ENCODE measurements at regions not wholly inside any gene's neighbourhood (a gene's known extent, or its start where the extent isn't known, plus 50 kb on each side); places are given as distances from the start of the nearest gene placed in this dataset.

DNA sequence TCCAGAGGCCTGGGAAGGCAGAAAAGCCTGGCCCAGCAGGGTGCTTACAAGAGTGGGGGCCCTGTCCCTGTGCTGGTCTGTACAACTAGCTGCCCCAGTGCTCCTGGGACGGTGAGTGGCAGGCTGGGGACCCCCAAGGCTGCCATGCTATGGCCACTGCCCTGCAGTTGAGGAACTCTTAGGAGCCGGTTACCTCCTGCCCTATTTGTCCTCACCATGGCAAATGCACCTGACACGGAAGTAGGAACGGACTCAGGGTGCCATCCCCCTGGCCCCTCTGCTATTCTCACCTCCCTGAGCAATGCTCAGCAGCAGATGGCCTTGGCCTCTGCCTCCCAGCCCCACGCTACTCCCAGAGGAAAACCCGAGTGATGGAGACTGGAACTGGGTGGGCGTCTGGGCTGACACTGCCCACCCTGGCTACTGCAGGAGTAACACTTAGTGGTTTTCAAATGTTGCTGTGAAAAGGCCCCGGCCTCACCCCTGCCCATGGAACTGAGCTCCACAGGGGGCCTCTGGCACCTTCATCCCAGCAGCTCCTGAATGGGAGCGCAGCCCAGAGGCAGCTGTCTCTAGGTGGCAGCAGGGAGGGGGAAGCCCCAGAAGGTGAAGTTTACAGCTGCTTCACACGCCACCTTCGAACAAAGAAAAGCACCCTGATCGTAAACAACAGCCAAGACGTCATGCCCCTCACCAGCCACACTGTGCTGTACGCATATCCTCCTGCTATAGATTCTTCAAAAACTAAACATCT, 105.3 kb downstream of the CTTN start:
- no peak for TF ChIP-seq JUND (IDR thresholded peaks at IDR 0.05; ENCODE audit: low read depth)
- peak; percentile 52 to 59 for DNase-seq (ENCODE audit: low read depth in 1 of 2, low spot score in 1 of 2)
- in situ Hi-C loops (cut with HindIII; ENCODE audit: low pct_unique_long_range_greater_than_20kb, low sequenced_read_pairs): no loop called here

- DNase-seq (ENCODE audit: low read depth in 1 of 2, low spot score in 1 of 2): no peak
- in situ Hi-C loops (cut with HindIII; ENCODE audit: low pct_unique_long_range_greater_than_20kb, low sequenced_read_pairs): no loop called here
- no peak for TF ChIP-seq JUND (IDR thresholded peaks at IDR 0.05; ENCODE audit: low read depth)
Measured at GRCh38 chr11:70504246-70505020, 106.1 kb downstream of the CTTN start.

GRCh38 chr11:70505331-70505731, 107.0 kb downstream of the CTTN start:
- TF ChIP-seq JUND (IDR thresholded peaks at IDR 0.05; ENCODE audit: low read depth): no peak
- no peak for DNase-seq (ENCODE audit: low read depth in 1 of 2, low spot score in 1 of 2)
- in situ Hi-C loops (cut with HindIII; ENCODE audit: low pct_unique_long_range_greater_than_20kb, low sequenced_read_pairs): no loop called here

GRCh38 chr11:70505761-70506657, 107.7 kb downstream of the CTTN start:
- in situ Hi-C loops (cut with HindIII; ENCODE audit: low pct_unique_long_range_greater_than_20kb, low sequenced_read_pairs): no loop called here
- no peak for DNase-seq (ENCODE audit: low read depth in 1 of 2, low spot score in 1 of 2)
- TF ChIP-seq JUND (IDR thresholded peaks at IDR 0.05; ENCODE audit: low read depth): no peak

- TF ChIP-seq JUND (IDR thresholded peaks at IDR 0.05; ENCODE audit: low read depth): no peak
- in situ Hi-C loops (cut with HindIII; ENCODE audit: low pct_unique_long_range_greater_than_20kb, low sequenced_read_pairs): no loop called here
- DNase-seq (ENCODE audit: low read depth in 1 of 2, low spot score in 1 of 2): no peak
Measured at GRCh38 chr11:70506658-70506970, 108.3 kb downstream of the CTTN start.

DNA sequence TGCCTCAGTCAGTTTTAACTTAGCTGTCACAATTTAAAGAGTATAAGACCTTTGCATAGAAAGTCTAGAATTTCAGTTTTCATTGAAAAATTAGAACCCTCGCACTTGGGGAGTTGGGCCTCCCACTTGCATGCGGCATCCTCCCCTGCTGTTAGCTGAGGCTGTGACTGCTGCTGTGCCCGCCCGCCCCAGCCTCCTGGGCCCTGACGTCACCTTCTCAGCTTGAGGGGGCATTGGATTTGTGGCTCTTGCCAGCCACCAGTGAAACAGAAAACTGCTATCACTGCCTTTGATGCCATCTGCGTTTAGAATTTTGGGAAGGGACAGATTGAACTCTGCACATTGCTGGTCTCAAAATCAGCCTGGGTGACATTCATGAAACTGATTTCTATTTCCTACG, 108.7 kb downstream of the CTTN start:
- DNase-seq (ENCODE audit: low read depth in 1 of 2, low spot score in 1 of 2): no peak
- in situ Hi-C loops (cut with HindIII; ENCODE audit: low pct_unique_long_range_greater_than_20kb, low sequenced_read_pairs): no loop called here
- TF ChIP-seq JUND (IDR thresholded peaks at IDR 0.05; ENCODE audit: low read depth): no peak

DNA sequence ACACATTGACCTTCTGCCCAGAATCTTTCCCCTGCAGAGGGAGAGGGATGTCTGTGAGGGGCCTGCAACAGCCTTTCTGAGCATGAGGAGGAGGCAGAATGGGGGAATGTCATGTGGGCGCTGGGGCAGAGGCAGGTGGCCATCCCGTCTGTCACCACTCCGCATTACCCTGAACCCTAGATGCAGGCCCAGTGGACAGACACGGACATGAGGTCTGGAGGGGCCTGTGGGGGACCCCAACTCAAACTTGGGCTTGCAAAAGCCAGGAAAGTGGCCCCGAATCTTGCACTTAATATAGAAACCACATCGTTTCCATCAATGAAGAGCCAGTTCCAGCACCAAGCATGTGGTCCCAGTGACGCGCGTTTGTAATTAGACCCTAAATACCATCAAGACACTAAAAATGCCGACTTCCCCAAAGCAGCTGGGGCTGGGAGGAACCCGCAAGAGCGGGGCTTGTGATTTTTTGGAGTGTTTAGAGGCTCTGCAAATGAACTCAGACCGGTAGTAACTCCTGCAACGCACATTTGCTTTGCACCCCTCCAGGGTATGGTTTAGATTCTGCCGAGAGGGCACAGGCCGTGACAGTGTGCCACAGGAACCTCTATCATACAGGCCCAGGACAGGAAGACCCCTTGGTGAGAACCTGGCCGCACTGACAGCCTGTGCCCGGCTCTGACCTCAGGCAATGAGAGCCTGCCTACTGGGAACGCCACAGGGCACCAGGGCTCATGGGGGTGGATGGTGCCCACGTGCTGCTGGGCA, 109.3 kb downstream of the CTTN start:
- no peak for DNase-seq (ENCODE audit: low read depth in 1 of 2, low spot score in 1 of 2)
- in situ Hi-C loops (cut with HindIII; ENCODE audit: low pct_unique_long_range_greater_than_20kb, low sequenced_read_pairs): no loop called here
- TF ChIP-seq JUND (IDR thresholded peaks at IDR 0.05; ENCODE audit: low read depth): no peak

- TF ChIP-seq JUND (IDR thresholded peaks at IDR 0.05; ENCODE audit: low read depth): no peak
- no peak for DNase-seq (ENCODE audit: low read depth in 1 of 2, low spot score in 1 of 2)
- in situ Hi-C loops (cut with HindIII; ENCODE audit: low pct_unique_long_range_greater_than_20kb, low sequenced_read_pairs): no loop called here
Measured at GRCh38 chr11:70508231-70508480, 109.8 kb downstream of the CTTN start.

DNA sequence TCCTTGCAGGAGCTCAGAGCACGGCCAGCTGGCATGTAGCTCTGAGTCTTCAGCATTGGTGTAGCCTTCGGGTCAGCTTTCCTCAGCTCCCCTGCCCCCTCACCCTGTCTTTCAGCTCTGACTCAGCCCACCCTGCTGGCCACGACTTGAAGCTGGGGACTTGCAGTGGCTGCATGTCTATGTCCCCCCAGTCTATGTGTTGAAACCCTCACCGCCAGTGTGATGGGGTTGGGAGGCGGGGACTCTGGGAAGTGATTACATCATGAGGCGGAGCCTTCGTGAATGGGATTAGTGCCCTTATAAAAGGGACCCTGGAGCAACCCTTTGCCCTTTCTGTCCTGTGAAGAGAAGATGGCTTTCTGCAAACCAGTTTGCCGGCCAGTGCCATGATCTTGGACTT, 111.1 kb downstream of the CTTN start:
- in situ Hi-C loops (cut with HindIII; ENCODE audit: low pct_unique_long_range_greater_than_20kb, low sequenced_read_pairs): no loop called here
- no peak for DNase-seq (ENCODE audit: low read depth in 1 of 2, low spot score in 1 of 2)
- no peak for TF ChIP-seq JUND (IDR thresholded peaks at IDR 0.05; ENCODE audit: low read depth)

GRCh38 chr11:70510106-70510505, 111.8 kb downstream of the CTTN start:
- no peak for TF ChIP-seq JUND (IDR thresholded peaks at IDR 0.05; ENCODE audit: low read depth)
- DNase-seq (ENCODE audit: low read depth in 1 of 2, low spot score in 1 of 2): no peak
- in situ Hi-C loops (cut with HindIII; ENCODE audit: low pct_unique_long_range_greater_than_20kb, low sequenced_read_pairs): no loop called here

- no peak for DNase-seq (ENCODE audit: low read depth in 1 of 2, low spot score in 1 of 2)
- TF ChIP-seq JUND (IDR thresholded peaks at IDR 0.05; ENCODE audit: low read depth): no peak
- in situ Hi-C loops (cut with HindIII; ENCODE audit: low pct_unique_long_range_greater_than_20kb, low sequenced_read_pairs): no loop called here
Measured at GRCh38 chr11:70510571-70510970, 112.2 kb downstream of the CTTN start.

- in situ Hi-C loops (cut with HindIII; ENCODE audit: low pct_unique_long_range_greater_than_20kb, low sequenced_read_pairs): no loop called here
- no peak for TF ChIP-seq JUND (IDR thresholded peaks at IDR 0.05; ENCODE audit: low read depth)
Measured at GRCh38 chr11:70511345-70511744, 113.0 kb downstream of the CTTN start.

More at GRCh38 chr11:70511345-70511744, 113.0 kb downstream of the CTTN start:
- DNase-seq (ENCODE audit: low read depth in 1 of 2, low spot score in 1 of 2): no peak
